Subcutaneous abdominal adipose tissue (tissue), 5 donors: ENCODE measurements at regions not wholly inside any gene's neighbourhood (a gene's known extent, or its start where the extent isn't known, plus 50 kb on each side); places are given as distances from the start of the nearest gene placed in this dataset.

Source experiments
- H3K27ac ChIP-seq: one replicate; pipeline ENCODE4 v1.7.0; 2013; ENCODE audit warnings: low read depth, mild to moderate bottlenecking, inconsistent platforms, low read length, moderate library complexity
- H3K27me3 ChIP-seq, 5 donors: one replicate each; pipeline ENCODE4 v1.7.0; 2013; ENCODE audit warnings: low read length in 5 of 5, inconsistent platforms in 1 of 5; ENCODE audit not compliant: control insufficient read depth in 5 of 5, insufficient read depth in 4 of 5
- H3K36me3 ChIP-seq, 5 donors: one replicate each; pipeline ENCODE4 v1.7.0; 2013; ENCODE audit warnings: low read length in 5 of 5; ENCODE audit not compliant: control insufficient read depth in 5 of 5, insufficient read depth in 5 of 5
- H3K4me1 ChIP-seq, 5 donors: one replicate each; pipeline ENCODE4 v1.7.0; 2013; ENCODE audit warnings: low read length in 5 of 5, mild to moderate bottlenecking in 3 of 5, moderate library complexity in 1 of 5; ENCODE audit not compliant: control insufficient read depth in 5 of 5, insufficient read depth in 5 of 5
- H3K4me3 ChIP-seq, 5 donors: one replicate each; pipeline ENCODE4 v1.7.0; 2013; ENCODE audit warnings: low read length in 5 of 5, low read depth in 1 of 5
- H3K9ac ChIP-seq, 5 donors: one replicate each; pipeline ENCODE4 v1.7.0; 2013; ENCODE audit warnings: low read length in 5 of 5, mild to moderate bottlenecking in 4 of 5, moderate library complexity in 3 of 5
- H3K9me3 ChIP-seq, 5 donors: one replicate each; pipeline ENCODE4 v1.7.0; 2013; ENCODE audit warnings: low read length in 5 of 5; ENCODE audit not compliant: control insufficient read depth in 5 of 5
- donor health status: healthy.
- donor health status: healthy.
- donor health status: healthy.
- donor health status: healthy.
- donor health status: healthy.

- Histone ChIP-seq H3K9ac (no peak overlapping the region), H3K36me3 (no peaks in the 10 kb centered on the region), H3K4me1 (no peaks in the 10 kb centered on the region), H3K4me3 (no peak overlapping the region), H3K27ac (no peak overlapping the region), H3K27me3 (peaks cover 18 to 47% (median 42%) of the 10 kb centered on the region in 5 donors), H3K9me3 (peaks cover 0 to 6% (median 0%) of the 10 kb centered on the region in 5 donors)
Observed at GRCh38 chr13:111971891-111972780, 94.8 kb upstream of the SOX1 start.

DNA sequence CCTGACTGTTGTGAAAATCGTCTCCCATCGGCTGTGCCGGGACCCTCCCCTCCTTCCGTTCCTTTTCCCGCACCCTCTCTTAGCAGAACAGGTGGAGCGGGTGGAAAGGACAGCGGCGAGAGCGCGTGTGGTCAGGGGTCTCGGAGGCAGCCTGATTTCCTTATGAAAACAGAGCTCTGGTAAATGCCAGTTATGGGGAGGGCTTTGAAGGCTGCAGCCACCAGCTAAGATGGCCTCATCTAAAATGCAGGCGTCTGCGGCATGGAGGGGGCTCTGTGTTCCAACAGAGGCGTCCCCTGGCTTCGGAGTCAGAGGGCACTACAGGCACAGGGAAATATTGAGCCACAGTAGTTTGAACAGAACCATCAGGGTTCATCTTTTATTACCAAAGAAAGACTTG lies 93.8 kb upstream of the SOX1 start:
- Histone ChIP-seq H3K36me3 (no peaks in the 10 kb centered on the region), H3K27ac (no peak overlapping the region), H3K9ac (no peak overlapping the region), H3K4me3 (no peak overlapping the region), H3K27me3 (peaks cover 18 to 45% (median 41%) of the 10 kb centered on the region in 5 donors), H3K4me1 (no peaks in the 10 kb centered on the region), H3K9me3 (peaks cover 0 to 6% (median 0%) of the 10 kb centered on the region in 5 donors)

DNA sequence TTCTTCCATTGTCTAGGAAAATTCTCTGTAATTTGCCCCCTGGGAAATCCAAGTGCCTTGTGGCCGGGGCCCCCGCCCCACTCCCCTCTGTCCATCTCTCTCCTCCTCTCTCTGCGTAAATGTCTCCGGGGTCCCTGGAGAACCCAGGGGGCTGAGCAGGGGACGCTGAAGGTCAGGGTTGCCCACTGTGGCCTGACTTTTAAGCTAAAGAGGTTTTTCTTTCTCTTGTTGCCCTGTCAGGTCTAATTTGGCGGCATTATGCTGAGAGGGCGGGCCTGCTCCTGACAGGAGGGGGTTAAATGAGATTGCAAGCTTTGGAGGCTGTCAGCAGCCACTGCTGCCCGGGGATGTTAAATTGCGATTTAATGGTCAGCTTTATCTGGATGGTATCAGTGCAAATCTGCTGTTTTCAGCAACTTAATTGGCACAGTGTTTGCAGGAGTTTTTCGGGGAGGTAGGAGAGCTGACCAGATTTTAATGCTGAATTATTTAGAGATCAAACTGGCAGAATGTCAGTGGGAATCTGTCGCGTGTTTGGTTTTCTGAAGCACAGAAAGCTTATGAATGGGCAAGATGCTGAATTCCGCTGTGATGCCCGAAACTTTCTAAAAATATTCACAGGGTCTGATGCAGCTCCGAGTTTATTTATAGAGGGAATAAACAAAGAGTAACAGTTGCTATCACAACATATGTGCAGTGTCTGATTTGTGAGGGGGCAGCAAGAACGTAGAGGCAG lies 93.2 kb upstream of the SOX1 start:
- Histone ChIP-seq H3K27me3 (peaks cover 18 to 43% (median 40%) of the 10 kb centered on the region in 5 donors), H3K36me3 (no peaks in the 10 kb centered on the region), H3K27ac (no peak overlapping the region), H3K9me3 (peaks cover 0 to 6% (median 0%) of the 10 kb centered on the region in 5 donors), H3K4me1 (no peaks in the 10 kb centered on the region), H3K9ac (no peak overlapping the region), H3K4me3 (no peak overlapping the region)

DNA sequence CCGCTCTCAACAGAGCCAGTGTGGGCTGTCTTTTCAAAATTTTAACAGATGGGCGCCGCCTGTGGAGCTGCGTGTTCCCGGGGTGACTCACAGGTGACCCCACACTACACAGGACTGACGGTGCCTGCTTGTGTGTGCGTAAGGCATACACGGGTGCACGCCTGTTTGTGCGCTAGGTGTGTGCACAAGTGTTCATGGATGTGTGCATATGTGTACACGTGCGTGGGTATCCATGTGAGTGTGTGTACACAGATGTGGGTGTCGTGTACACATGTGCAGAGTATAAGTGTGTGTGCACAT lies 92.7 kb upstream of the SOX1 start:
- Histone ChIP-seq H3K27me3 (peaks cover 18 to 44% (median 39%) of the 10 kb centered on the region in 5 donors), H3K36me3 (no peaks in the 10 kb centered on the region), H3K9me3 (peaks cover 0 to 6% (median 0%) of the 10 kb centered on the region in 5 donors), H3K27ac (no peak overlapping the region), H3K9ac (no peak overlapping the region), H3K4me1 (no peaks in the 10 kb centered on the region), H3K4me3 (no peak overlapping the region)

- Histone ChIP-seq H3K4me1 (no peaks in the 10 kb centered on the region), H3K36me3 (no peaks in the 10 kb centered on the region), H3K4me3 (no peak overlapping the region), H3K9ac (no peak overlapping the region), H3K27ac (no peak overlapping the region), H3K27me3 (peaks cover 11 to 42% (median 34%) of the 10 kb centered on the region in 5 donors), H3K9me3 (peaks cover 0 to 6% (median 0%) of the 10 kb centered on the region in 5 donors)
Observed at GRCh38 chr13:111975539-111976473, 91.1 kb upstream of the SOX1 start.

GRCh38 chr13:111976474-111977178 lies 90.3 kb upstream of the SOX1 start:
- Histone ChIP-seq H3K9ac (no peak overlapping the region), H3K9me3 (peaks cover 0 to 6% (median 0%) of the 10 kb centered on the region in 5 donors), H3K4me1 (no peaks in the 10 kb centered on the region), H3K4me3 (no peak overlapping the region), H3K36me3 (no peaks in the 10 kb centered on the region), H3K27me3 (peaks cover 8 to 43% (median 35%) of the 10 kb centered on the region in 5 donors), H3K27ac (no peak overlapping the region)

DNA sequence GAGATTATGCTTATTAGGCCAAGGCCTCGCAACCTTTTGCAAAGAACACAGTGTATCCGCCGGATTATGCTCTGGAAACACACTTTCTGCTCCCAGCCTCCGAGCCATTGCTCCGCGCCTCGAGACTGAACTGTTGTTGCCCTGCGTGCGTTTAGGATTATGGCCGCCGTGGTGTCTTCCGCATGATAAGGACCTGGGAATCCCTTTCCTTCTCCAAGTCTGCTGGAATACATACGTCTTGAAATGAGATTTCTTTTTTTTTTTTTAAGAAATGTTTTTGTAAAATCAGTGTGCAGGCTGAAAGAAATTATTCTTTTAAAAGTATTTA lies 89.8 kb upstream of the SOX1 start:
- Histone ChIP-seq H3K27me3 (peaks cover 4 to 44% (median 34%) of the 10 kb centered on the region in 5 donors), H3K4me1 (no peaks in the 10 kb centered on the region), H3K4me3 (no peak overlapping the region), H3K9ac (no peak overlapping the region), H3K27ac (no peak overlapping the region), H3K36me3 (no peaks in the 10 kb centered on the region), H3K9me3 (peaks cover 0 to 6% (median 0%) of the 10 kb centered on the region in 5 donors)

GRCh38 chr13:111978546-111978945 lies 88.4 kb upstream of the SOX1 start:
- H3K4me3 ChIP-seq, result no peak overlapping the region
- H3K36me3 ChIP-seq, result no peaks in the 10 kb centered on the region
- no peak overlapping the region for H3K9ac ChIP-seq
- H3K4me1 ChIP-seq, result no peaks in the 10 kb centered on the region
- H3K9me3 ChIP-seq, result peaks cover 0 to 6% (median 0%) of the 10 kb centered on the region in 5 donors
- no peak overlapping the region for H3K27ac ChIP-seq
- peaks cover 0 to 32% (median 23%) of the 10 kb centered on the region in 5 donors for H3K27me3 ChIP-seq

- H3K4me3 ChIP-seq, result no peak overlapping the region
- H3K27ac ChIP-seq, result no peak overlapping the region
- no peaks in the 10 kb centered on the region for H3K36me3 ChIP-seq
- H3K27me3 ChIP-seq, result peaks cover 0 to 24% (median 18%) of the 10 kb centered on the region in 5 donors
- no peak overlapping the region for H3K9ac ChIP-seq
- H3K9me3 ChIP-seq, result peaks cover 0 to 3% (median 0%) of the 10 kb centered on the region in 5 donors
- no peaks in the 10 kb centered on the region for H3K4me1 ChIP-seq
Observed at GRCh38 chr13:111980146-111980929, 86.6 kb upstream of the SOX1 start.
